Neural progenitor cell (in vitro differentiated cells): ENCODE measurements at regions not wholly inside any gene's neighbourhood (a gene's known extent, or its start where the extent isn't known, plus 50 kb on each side); places are given as distances from the start of the nearest gene placed in this dataset.

ENCODE experiments used
- CTCF ChIP-seq: fragments of 200-600 bp; sonication (generic); IDR thresholded peaks from 2 replicates; pipeline ENCODE4 v1.5.1; 2017; ENCODE audit warnings: antibody characterized with exemption, mild to moderate bottlenecking
- EZH2 ChIP-seq: fragments of 200-600 bp; sonication (generic); IDR thresholded peaks from 2 replicates; pipeline ENCODE4 v1.6.1; 2017; ENCODE audit warnings: antibody characterized with exemption, mild to moderate bottlenecking, moderate library complexity
- EZH2phosphoT487 ChIP-seq: fragments of 200-600 bp; sonication (generic); IDR thresholded peaks from 2 replicates; pipeline ENCODE4 v1.6.1; 2017; ENCODE audit warnings: antibody characterized with exemption

- TF ChIP-seq CTCF (no peak), EZH2 (no peak), EZH2phosphoT487 (no peak)
These were observed 145.9 kb downstream of the RFC3 start for GRCh38 chr13:33963895-33964294.
